NCI-H2171 treated with DMSO at 0.1 percent for 48 hours (cell line): ENCODE measurements at regions not wholly inside any gene's neighbourhood (a gene's known extent, or its start where the extent isn't known, plus 50 kb on each side); places are given as distances from the start of the nearest gene placed in this dataset.
"Not testable (repeated sequence)": the region's sequence is repeated elsewhere in the genome, so short reads cannot be mapped to it uniquely, and the experiment has no call there.

Source experiments
- DNase-seq: peaks from one replicate; lab custom pipeline; 2025; lab: John Stamatoyannopoulos, UW

GRCh38 chr11:29483831-29484230 is 533.0 kb downstream of the KCNA4 start:
- DNase-seq, result no peak

GRCh38 chr11:29482510-29482909 is 534.3 kb downstream of the KCNA4 start:
- no peak for DNase-seq

- no peak for DNase-seq
Measured at GRCh38 chr11:29481738-29482137, 535.1 kb downstream of the KCNA4 start.

- DNase-seq, result no peak
Measured at GRCh38 chr11:29480981-29481380, 535.8 kb downstream of the KCNA4 start.

GRCh38 chr11:29458252-29458651 is 558.6 kb downstream of the KCNA4 start:
- no peak for DNase-seq

- DNase-seq, result no peak
Measured at GRCh38 chr11:29452146-29452545, 564.7 kb downstream of the KCNA4 start.

GRCh38 chr11:29449281-29450074 is 567.4 kb downstream of the KCNA4 start:
- no peak for DNase-seq

- peak; percentile 13 for DNase-seq
Measured at GRCh38 chr11:29448246-29448877, 568.5 kb downstream of the KCNA4 start.

- DNase-seq, result no peak
Measured at GRCh38 chr11:29447821-29448220, 569.0 kb downstream of the KCNA4 start.

GRCh38 chr11:29446132-29446531 is 570.7 kb downstream of the KCNA4 start:
- DNase-seq, result no peak

- not testable (repeated sequence) for DNase-seq
Measured at GRCh38 chr11:29445191-29445590, 571.6 kb downstream of the KCNA4 start.

- DNase-seq, result no peak
Measured at GRCh38 chr11:29438815-29439214, 578.0 kb downstream of the KCNA4 start.

GRCh38 chr11:29435421-29435820 is 581.4 kb downstream of the KCNA4 start:
- DNase-seq, result no peak

GRCh38 chr11:29432719-29433325 is 584.0 kb downstream of the KCNA4 start:
- DNase-seq, result peak; percentile 36

- DNase-seq, result no peak
Measured at GRCh38 chr11:29405305-29405704, 611.5 kb downstream of the KCNA4 start.

- no peak for DNase-seq
Measured at GRCh38 chr11:29395555-29396072, 621.2 kb downstream of the KCNA4 start.

GRCh38 chr11:29389793-29390192 is 627.0 kb downstream of the KCNA4 start:
- DNase-seq, result no peak

GRCh38 chr11:29373725-29374124 is 643.1 kb downstream of the KCNA4 start:
- no peak for DNase-seq

GRCh38 chr11:29368126-29368525 is 648.7 kb downstream of the KCNA4 start:
- no peak for DNase-seq

GRCh38 chr11:29364006-29364405 is 652.8 kb downstream of the KCNA4 start:
- DNase-seq, result no peak

- DNase-seq, result no peak
Measured at GRCh38 chr11:29361369-29361768, 655.5 kb downstream of the KCNA4 start.

- DNase-seq, result no peak
Measured at GRCh38 chr11:29353833-29354232, 663.0 kb downstream of the KCNA4 start.

- no peak for DNase-seq
Measured at GRCh38 chr11:29352273-29352795, 664.5 kb downstream of the KCNA4 start.
